GM21367 (cell line): ENCODE measurements at regions not wholly inside any gene's neighbourhood (a gene's known extent, or its start where the extent isn't known, plus 50 kb on each side); places are given as distances from the start of the nearest gene placed in this dataset.

ENCODE experiments used
- ATAC-seq: cut with Tn5 transposase; IDR thresholded peaks from one replicate; pipeline ENCODE4 v1.9.1; 2021; ENCODE audit not compliant: unreplicated experiment

- ATAC-seq = no peak
Measured at GRCh38 chr1:81634294-81634693, 166.4 kb upstream of the ADGRL2 start.

GRCh38 chr1:81619156-81619555 lies 181.6 kb upstream of the ADGRL2 start:
- ATAC-seq = no peak

GRCh38 chr1:81618376-81618775 lies 182.4 kb upstream of the ADGRL2 start:
- no peak for ATAC-seq

DNA sequence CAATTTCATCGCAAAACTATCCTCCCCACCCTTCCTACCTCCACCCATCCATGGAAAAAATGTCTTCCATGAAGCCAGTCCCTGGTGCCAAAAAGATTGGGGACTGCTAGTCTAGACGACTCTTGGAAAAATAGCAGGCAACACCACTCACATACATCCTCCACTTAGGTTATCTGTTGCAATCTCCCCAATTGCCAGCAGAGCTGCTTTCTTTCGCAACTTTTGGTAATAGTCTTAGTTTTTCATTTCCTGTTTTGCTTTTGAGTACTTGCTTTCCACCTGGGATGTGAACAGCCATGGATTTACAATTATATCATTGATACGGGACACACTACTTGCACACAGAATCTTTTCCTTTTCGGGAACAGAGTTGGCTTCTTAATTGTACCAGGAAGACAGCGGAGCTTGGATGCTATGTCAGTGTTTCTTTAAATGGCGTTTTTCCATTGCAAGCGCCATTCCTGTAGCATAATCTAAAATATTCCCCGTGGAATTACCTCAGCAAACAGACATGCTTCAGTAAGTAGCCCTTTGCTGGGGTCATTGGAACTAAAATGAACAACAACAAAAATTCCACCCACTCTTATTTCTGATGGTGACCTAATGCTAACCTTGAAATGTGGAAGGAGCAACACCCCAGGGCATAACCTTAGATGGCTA lies 183.3 kb upstream of the ADGRL2 start:
- no peak for ATAC-seq

- ATAC-seq = no peak
Measured at GRCh38 chr1:81613803-81614202, 186.9 kb upstream of the ADGRL2 start.

GRCh38 chr1:81607924-81608323 lies 192.8 kb upstream of the ADGRL2 start:
- no peak for ATAC-seq

DNA sequence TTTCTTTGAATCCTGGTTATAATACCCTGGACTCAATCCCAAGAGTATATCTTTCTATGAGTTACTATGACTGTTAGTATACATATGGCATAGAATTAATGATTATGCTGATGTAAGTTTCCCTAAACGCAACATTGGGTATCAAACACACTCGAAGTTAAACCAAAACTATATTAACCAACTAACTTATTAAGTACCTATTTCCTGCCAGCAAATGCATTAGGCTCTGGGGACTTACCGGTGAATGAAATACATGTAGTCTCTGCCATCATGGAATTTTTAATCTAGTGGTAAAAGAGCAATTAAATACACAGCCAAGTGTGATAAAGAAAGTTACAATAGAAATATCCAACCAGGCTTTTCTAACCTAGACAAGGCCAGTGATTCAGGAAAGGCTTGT lies 193.6 kb upstream of the ADGRL2 start:
- no peak for ATAC-seq

GRCh38 chr1:81606656-81607055 lies 194.1 kb upstream of the ADGRL2 start:
- no peak for ATAC-seq

- no peak for ATAC-seq
Measured at GRCh38 chr1:81605023-81605422, 195.7 kb upstream of the ADGRL2 start.

DNA sequence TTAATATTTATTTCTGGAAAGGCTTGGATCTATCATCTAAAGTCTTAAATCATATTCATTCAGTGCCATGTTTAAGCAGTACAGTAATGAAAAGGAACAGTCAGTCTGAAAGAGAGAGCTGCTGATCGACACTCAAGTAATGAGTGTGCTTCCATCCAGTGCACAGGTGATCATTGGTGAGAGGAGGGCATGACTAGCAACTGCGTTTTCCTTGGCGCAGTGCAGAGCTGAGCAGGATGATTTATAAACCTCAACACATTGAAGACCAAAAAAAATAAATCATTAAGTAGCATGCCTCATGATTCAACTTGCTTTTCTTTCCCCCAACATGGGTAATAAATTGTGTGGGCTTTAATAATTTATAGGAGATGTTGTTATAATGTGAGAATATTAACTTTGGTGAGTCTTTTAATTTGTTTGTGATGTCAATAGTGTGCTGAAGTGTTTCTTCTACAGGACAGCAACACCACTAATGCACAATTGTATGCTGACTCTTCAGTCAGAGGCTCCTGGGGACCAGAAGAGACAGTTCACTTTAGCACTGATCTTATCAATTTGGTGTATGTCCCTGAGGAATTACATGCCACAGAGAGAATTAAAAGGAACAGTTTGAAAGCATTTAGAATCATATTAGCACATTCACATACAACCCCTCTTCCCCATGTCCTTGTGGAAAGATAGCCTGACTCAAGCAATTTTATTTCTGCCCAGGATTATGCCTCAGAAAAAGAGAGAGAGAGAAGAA lies 199.7 kb upstream of the ADGRL2 start:
- no peak for ATAC-seq

- no peak for ATAC-seq
Measured at GRCh38 chr1:81600363-81600762, 200.4 kb upstream of the ADGRL2 start.

GRCh38 chr1:81598623-81599022 lies 202.1 kb upstream of the ADGRL2 start:
- ATAC-seq = no peak

GRCh38 chr1:81597720-81598426 lies 202.9 kb upstream of the ADGRL2 start:
- no peak for ATAC-seq

- ATAC-seq = no peak
Measured at GRCh38 chr1:81596341-81596740, 204.4 kb upstream of the ADGRL2 start.

DNA sequence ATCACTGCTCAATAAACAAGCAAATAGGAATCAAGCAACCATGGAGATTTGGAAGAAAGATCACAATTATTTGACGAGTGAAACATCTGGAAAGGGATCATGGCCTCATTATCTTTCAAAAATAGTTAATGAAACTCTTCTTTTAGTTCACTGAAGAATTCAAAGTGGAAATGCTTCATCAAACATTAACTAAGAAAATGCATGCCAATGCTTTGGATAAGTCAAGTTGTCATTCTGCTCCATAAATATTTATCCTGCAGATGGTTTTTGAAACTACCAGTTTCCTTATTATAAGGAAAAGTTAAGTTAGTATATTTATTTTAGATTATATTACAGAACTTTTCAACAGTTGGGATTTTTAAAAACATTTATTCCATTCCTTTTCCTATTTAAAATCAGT lies 206.5 kb upstream of the ADGRL2 start:
- ATAC-seq = no peak

DNA sequence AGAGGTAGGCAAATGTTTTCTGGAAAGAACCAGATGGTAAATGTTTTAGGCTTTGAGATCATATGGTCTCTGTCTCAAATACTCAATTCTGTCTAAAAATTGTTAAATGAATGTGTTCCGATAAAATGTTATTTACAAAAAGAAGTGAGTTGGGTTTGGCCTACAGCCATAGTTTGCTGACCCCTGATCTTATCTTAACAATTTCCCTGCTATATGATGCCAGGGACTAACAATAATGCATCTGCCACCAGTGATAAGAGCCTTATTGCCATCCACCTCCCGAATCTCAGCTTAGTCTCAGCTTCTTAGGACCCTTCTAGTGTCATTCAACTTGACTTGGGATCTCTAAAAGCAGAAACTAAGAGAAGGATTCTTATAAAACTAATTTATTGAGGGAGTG lies 208.5 kb upstream of the ADGRL2 start:
- ATAC-seq = no peak

GRCh38 chr1:81590171-81590570 lies 210.6 kb upstream of the ADGRL2 start:
- ATAC-seq = no peak

DNA sequence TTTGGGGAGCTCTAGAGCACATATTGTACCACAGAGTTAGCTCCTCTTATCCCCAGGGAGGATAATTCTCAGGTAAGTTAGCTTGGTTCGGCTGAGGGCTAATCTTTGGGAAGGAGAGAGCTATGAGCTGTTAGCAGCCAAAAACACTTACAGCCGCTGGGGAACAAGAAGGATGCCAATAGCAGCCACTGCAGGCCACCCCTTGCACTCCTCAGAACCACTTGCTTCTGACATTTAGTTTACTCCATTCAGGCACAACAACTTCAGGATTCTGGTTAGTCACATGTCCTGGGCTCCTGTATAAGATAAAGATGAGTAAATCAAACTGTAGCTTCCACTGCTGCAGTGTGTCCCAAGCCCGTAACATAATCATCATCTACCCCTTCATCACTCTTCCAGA lies 212.6 kb upstream of the ADGRL2 start:
- no peak for ATAC-seq

DNA sequence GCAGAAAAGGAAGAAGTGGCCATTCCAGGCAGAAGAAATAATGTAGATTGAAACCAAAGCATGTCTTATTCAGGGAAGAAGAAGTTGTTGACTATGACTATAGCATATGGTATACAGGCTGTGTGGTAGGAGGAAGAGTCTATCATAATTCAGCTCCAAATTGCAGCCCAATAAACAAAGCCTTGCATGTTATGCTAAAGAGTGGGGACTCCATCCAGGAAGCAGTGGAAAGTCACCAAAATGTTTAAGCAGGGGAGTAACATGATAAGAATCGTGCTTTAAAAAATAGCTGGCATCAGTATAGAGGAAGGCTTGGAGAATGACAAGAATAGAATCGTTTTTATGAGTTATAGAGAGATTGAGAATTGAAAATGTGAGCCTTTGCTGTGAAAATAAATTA lies 213.3 kb upstream of the ADGRL2 start:
- no peak for ATAC-seq

DNA sequence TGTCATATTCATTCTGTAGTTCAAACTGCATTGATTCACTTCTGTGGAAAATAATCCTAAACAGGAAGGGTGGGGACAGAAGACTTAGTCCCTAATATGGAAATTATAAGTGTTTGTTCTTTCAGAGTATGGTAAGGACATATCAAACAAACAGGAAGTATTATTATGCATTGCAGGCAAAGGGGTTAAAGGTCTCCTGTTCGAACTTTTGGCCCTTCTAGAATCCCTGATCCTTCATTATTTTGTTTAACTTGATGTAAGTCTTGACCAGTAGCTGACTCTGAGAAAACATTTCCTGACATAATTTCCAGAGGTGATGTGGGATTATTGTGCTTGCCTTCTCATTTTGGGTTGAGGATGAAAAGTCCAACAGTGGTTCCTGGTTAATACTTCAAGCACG lies 215.4 kb upstream of the ADGRL2 start:
- no peak for ATAC-seq

- ATAC-seq = no peak
Measured at GRCh38 chr1:81584398-81584797, 216.3 kb upstream of the ADGRL2 start.

GRCh38 chr1:81583878-81584277 lies 216.9 kb upstream of the ADGRL2 start:
- ATAC-seq = no peak
